Breast epithelium (tissue), 3 donors: ENCODE measurements at regions not wholly inside any gene's neighbourhood (a gene's known extent, or its start where the extent isn't known, plus 50 kb on each side); places are given as distances from the start of the nearest gene placed in this dataset.

Experiments
- POLR2A ChIP-seq: fragments of 450-650 bp; IDR thresholded peaks from one replicate; pipeline ENCODE4 v1.6.1; 2016; ENCODE audit warnings: antibody characterized with exemption, mild to moderate bottlenecking, moderate library complexity
- TF ChIP-seq, protein P1 (sequence below), 3 donors: fragments of 450-650 bp; IDR thresholded peaks; one replicate each; pipeline ENCODE4 v1.5.1; 2016 to 2017; ENCODE audit warnings: antibody characterized with exemption in 3 of 3, mild to moderate bottlenecking in 3 of 3, moderate library complexity in 3 of 3

DNA sequence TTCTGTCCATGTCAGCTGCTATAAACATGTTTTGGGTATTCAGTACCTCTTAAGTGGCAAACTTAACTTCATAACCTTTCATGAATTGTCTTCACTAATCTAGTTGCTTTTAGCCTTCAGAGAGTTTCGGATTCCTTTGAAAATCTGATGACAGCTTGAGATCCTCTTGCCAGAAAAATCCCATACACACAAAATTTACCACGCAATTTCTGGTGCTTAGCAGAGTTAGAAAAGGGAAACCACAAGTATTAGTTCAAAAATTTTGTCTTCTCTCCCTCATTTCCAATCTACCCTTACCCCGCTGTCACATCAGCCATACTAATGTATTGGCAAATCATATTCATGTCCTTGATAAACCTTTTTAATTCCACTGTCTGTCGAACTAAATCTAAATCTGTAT lies 72.7 kb upstream of the TMEM106B start:
- TF ChIP-seq, protein P1, sequence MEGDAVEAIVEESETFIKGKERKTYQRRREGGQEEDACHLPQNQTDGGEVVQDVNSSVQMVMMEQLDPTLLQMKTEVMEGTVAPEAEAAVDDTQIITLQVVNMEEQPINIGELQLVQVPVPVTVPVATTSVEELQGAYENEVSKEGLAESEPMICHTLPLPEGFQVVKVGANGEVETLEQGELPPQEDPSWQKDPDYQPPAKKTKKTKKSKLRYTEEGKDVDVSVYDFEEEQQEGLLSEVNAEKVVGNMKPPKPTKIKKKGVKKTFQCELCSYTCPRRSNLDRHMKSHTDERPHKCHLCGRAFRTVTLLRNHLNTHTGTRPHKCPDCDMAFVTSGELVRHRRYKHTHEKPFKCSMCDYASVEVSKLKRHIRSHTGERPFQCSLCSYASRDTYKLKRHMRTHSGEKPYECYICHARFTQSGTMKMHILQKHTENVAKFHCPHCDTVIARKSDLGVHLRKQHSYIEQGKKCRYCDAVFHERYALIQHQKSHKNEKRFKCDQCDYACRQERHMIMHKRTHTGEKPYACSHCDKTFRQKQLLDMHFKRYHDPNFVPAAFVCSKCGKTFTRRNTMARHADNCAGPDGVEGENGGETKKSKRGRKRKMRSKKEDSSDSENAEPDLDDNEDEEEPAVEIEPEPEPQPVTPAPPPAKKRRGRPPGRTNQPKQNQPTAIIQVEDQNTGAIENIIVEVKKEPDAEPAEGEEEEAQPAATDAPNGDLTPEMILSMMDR (IDR thresholded peaks at IDR 0.05) = no peak
- TF ChIP-seq POLR2A = no peak
